ENCODE measurements at regions not wholly inside any gene's neighbourhood (a gene's known extent, or its start where the extent isn't known, plus 50 kb on each side); places are given as distances from the start of the nearest gene placed in this dataset.

GRCh38 chrX:4110964-4111363, 397.5 kb upstream of the PRKX start:
- ATAC-seq (ENCODE audit: low read depth) (no peak), DNase-seq (no peak)
- Histone ChIP-seq H4K91ac (ENCODE audit: insufficient read depth, low read depth, low read length) (no peak overlapping the region), H2BK15ac (ENCODE audit: low read depth, low read length) (no peak overlapping the region), H3K9me1 (ENCODE audit: insufficient read depth, low read length) (no peaks in the 10 kb centered on the region), H3K36me3 (ENCODE audit: control insufficient read depth, insufficient read depth, low read length) (no peaks in the 10 kb centered on the region), H3K4me1 (ENCODE audit: control insufficient read depth, insufficient read depth, low read length) (no peaks in the 10 kb centered on the region), H3K79me1 (ENCODE audit: low read depth in 1 of 2, low read length in 2 of 2) (no peaks in the 10 kb centered on the region), H2AK5ac (ENCODE audit: low read depth, low read length) (no peak overlapping the region), H2AK9ac (replicated peaks; ENCODE audit: low read depth, low read length, poor library complexity) (no peak overlapping the region), H3K9ac (ENCODE audit: low read depth, low read length) (no peak overlapping the region), H3K14ac (replicated peaks; ENCODE audit: low read depth, low read length) (no peak overlapping the region), H4K8ac (ENCODE audit: low read depth in 2 of 2, low read length in 2 of 2) (no peak overlapping the region), H2BK20ac (ENCODE audit: low read depth, low read length) (no peak overlapping the region), H4K5ac (ENCODE audit: low read depth, low read length) (no peak overlapping the region), H2AFZ (replicated peaks; ENCODE audit: low read length, poor library complexity) (no peak overlapping the region), H3K27me3 (ENCODE audit: control insufficient read depth, insufficient read depth, low read length) (no peaks in the 10 kb centered on the region), H3K23ac (ENCODE audit: low read depth, low read length) (no peak overlapping the region), H2BK120ac (ENCODE audit: low read depth, low read length) (no peak overlapping the region), H3K9me3 (ENCODE audit: control insufficient read depth, insufficient read depth, low read length) (peaks cover 9% of the 10 kb centered on the region), H3K4ac (ENCODE audit: low read depth, low read length) (no peak overlapping the region), H3K4me3 (ENCODE audit: insufficient read depth, low read depth, low read length) (no peak overlapping the region), H3K56ac (ENCODE audit: extremely low read depth, insufficient read depth, low read length) (no peak overlapping the region), H4K20me1 (ENCODE audit: insufficient read depth, low read length) (no peaks in the 10 kb centered on the region), H3K18ac (ENCODE audit: low read depth, low read length) (no peak overlapping the region), H3K27ac (ENCODE audit: insufficient read depth, low read length) (no peak overlapping the region), H3K4me2 (ENCODE audit: low read depth, low read length) (no peak overlapping the region), H2BK5ac (ENCODE audit: low read depth, low read length, poor library complexity, severe bottlenecking) (no peak overlapping the region)
- ChIA-PET POLR2A (ENCODE audit: unreplicated experiment) (no interaction called here), CTCF (no interaction called here)
- no TSS peak for BruUV-seq (replicated peaks)
- in situ Hi-C loops (cut with MboI; ENCODE audit: low sequenced_read_pairs) (no loop called here), dilution Hi-C loops (cut with HindIII; ENCODE audit: low sequenced_read_pairs, unreplicated experiment) (no loop called here), intact Hi-C loops (cut with micrococcal nuclease) (no loop called here)
- TF ChIP-seq CTCF (conservative IDR thresholded peaks at IDR 0.05; ENCODE audit: low read depth, low read length): no peak
- no peak for TF ChIP-seq ELK1 (IDR thresholded peaks at IDR 0.05; ENCODE audit: borderline replicate concordance, low read depth, low read length)
- no peak for TF ChIP-seq POLR2A (IDR thresholded peaks at IDR 0.05; ENCODE audit: low read depth, low read length)
- no peak for TF ChIP-seq BHLHE40 (IDR thresholded peaks at IDR 0.05; ENCODE audit: low read depth, low read length)
- no peak for TF ChIP-seq MXI1 (IDR thresholded peaks at IDR 0.05; ENCODE audit: borderline replicate concordance, low read depth, low read length)
- no peak for TF ChIP-seq MAZ (IDR thresholded peaks at IDR 0.05; ENCODE audit: borderline replicate concordance, low read depth, low read length)
- no peak for TF ChIP-seq CEBPB (IDR thresholded peaks at IDR 0.05; ENCODE audit: low read depth, low read length)
- no peak for TF ChIP-seq RAD21 (IDR thresholded peaks at IDR 0.05; ENCODE audit: low read length)
- TF ChIP-seq USF2 (IDR thresholded peaks at IDR 0.05; ENCODE audit: low read depth, low read length): no peak
- no peak for TF ChIP-seq RCOR1 (IDR thresholded peaks at IDR 0.05; ENCODE audit: insufficient replicate concordance, low read length)
- no peak for TF ChIP-seq SMC3 (IDR thresholded peaks at IDR 0.05; ENCODE audit: low read depth, low read length)
- no peak for TF ChIP-seq FOS (IDR thresholded peaks at IDR 0.05; ENCODE audit: low read depth, low read length)
- WGBS, 2 experiments (ENCODE audit: extremely low coverage in 2 of 2, insufficient read length in 1 of 2): no CpG with 5 or more reads among the region's 2 CpGs

Data from IMR-90 (cell line).